ENCODE measurements at regions not wholly inside any gene's neighbourhood (a gene's known extent, or its start where the extent isn't known, plus 50 kb on each side); places are given as distances from the start of the nearest gene placed in this dataset.

DNA sequence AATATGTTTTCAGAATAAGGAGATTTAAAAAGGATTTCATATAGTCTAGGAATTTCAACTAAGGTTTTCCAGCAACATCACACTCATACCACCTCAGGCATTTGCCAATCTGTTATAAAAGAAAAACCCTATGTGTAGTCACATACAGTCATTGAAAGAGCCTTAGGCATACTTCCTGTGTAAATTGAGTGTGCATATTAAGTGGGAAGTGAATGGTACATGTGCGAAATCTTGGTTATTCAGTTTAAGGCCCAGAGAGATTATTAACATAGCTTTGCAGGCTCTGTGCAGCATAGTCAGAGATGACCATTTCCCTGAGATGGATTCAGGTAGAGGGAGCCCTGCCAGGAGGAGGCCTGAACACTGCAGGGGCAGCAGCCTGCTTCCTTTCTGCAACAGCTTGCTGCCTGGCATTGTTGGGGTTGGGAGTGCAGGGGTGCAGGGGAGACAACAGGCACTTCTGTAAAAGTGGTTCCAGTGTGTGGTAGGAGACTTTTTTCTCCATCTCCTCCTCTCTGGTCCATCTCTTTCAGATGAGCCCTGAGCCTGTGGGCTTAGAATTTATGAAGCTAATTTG lies 100.1 kb upstream of the OSR1 start:
- Mint-ChIP-seq H3K36me3 (ENCODE audit: insufficient read depth in 1 of 3, low read depth in 3 of 3) (no peaks in the 10 kb centered on the region; a peak in 1 of 7 replicates), H3K27me3 (ENCODE audit: low read depth) (no peaks in the 10 kb centered on the region), H3K4me1 (peaks cover 40 to 44% of the 10 kb centered on the region in 2 experiments), H3K27ac (no peak overlapping the region), H3K9me3 (peaks cover 0 to 2% of the 10 kb centered on the region in 2 experiments; a peak in 1 of 5 replicates), H3K4me3 (no peak overlapping the region)
- no peak overlapping the region for H4K5ac ChIP-seq (ENCODE audit: insufficient read length, low read depth, low read length)
- no peak overlapping the region for H3T11ph ChIP-seq (ENCODE audit: low read length)
- H3K27me3 ChIP-seq (ENCODE audit: insufficient read depth, low read length) = no peaks in the 10 kb centered on the region
- no CpG with 5 or more reads among the region's 1 CpG for WGBS (ENCODE audit: extremely low coverage, insufficient read length, low lambda C conversion rate)
- no peak overlapping the region for H2AK5ac ChIP-seq (ENCODE audit: insufficient read length, low read length)
- no peak overlapping the region for H3K9ac ChIP-seq (ENCODE audit: extremely low read depth, insufficient read length, low read length)
- H3K79me1 ChIP-seq (ENCODE audit: insufficient read depth, low read depth, low read length, poor library complexity, severe bottlenecking) = no peaks in the 10 kb centered on the region
- no peak overlapping the region for H3K4ac ChIP-seq (ENCODE audit: low read depth, low read length)
- H4K91ac ChIP-seq (ENCODE audit: insufficient read length, low read depth, low read length) = no peak overlapping the region
- H4K20me1 ChIP-seq (ENCODE audit: control insufficient read depth, insufficient read depth, insufficient read length) = no peaks in the 10 kb centered on the region
- no peak overlapping the region for H3K23ac ChIP-seq (ENCODE audit: insufficient read length, low read depth, low read length)
- H3K4me2 ChIP-seq (ENCODE audit: insufficient read depth, insufficient read length, low read length) = no peak overlapping the region
- H2BK120ac ChIP-seq (ENCODE audit: low read depth, low read length, poor library complexity, severe bottlenecking) = no peak overlapping the region
- no peak overlapping the region for H2BK20ac ChIP-seq (ENCODE audit: low read depth, low read length, poor library complexity, severe bottlenecking)
- no peak overlapping the region for H3K14ac ChIP-seq (ENCODE audit: insufficient read depth, low read length)
- H3K79me2 ChIP-seq (ENCODE audit: insufficient read depth, low read length) = no peaks in the 10 kb centered on the region
- no peak overlapping the region for H2BK5ac ChIP-seq (ENCODE audit: insufficient read length, low read length)
- H2BK15ac ChIP-seq (ENCODE audit: low read depth, low read length) = no peak overlapping the region
- no peak overlapping the region for H2AFZ ChIP-seq (ENCODE audit: low read length)
- H3K9me3 ChIP-seq (ENCODE audit: control insufficient read depth, low read depth, low read length) = no peaks in the 10 kb centered on the region
- no peak overlapping the region for H2BK12ac ChIP-seq (ENCODE audit: insufficient read length, low read depth, low read length)
- no peak overlapping the region for H3K56ac ChIP-seq (ENCODE audit: insufficient read length, low read depth, low read length)
- H3K23me2 ChIP-seq (ENCODE audit: insufficient read length, low read depth, low read length, poor library complexity, severe bottlenecking) = no peaks in the 10 kb centered on the region
- DNase-seq = no peak
- H3K4me1 ChIP-seq (ENCODE audit: insufficient read depth, low read length) = peaks cover 11% of the 10 kb centered on the region; the same call in 1 of the 2 replicates
- H4K8ac ChIP-seq (replicated peaks; ENCODE audit: insufficient read length, low read depth, low read length) = no peak overlapping the region
- H3K27ac ChIP-seq (ENCODE audit: insufficient read length, low read depth, low read length) = no peak overlapping the region
- TF ChIP-seq CTCF (conservative IDR thresholded peaks at IDR 0.05) = no peak
- no peak overlapping the region for H3K18ac ChIP-seq (ENCODE audit: insufficient read length, low read depth, low read length)

All from H9 (cell line).